ENCODE measurements at regions not wholly inside any gene's neighbourhood (a gene's known extent, or its start where the extent isn't known, plus 50 kb on each side); places are given as distances from the start of the nearest gene placed in this dataset.

- no peak for DNase-seq (ENCODE audit: extremely low spot score in 2 of 2)
- Histone ChIP-seq H3K36me3 (no peaks in the 10 kb centered on the region), H3K4me3 (no peak overlapping the region), H3K27me3 (no peaks in the 10 kb centered on the region), H3K9me3 (no peaks in the 10 kb centered on the region), H3K27ac (no peak overlapping the region), H3K4me1 (no peaks in the 10 kb centered on the region)
- no peak for TF ChIP-seq CTCF (IDR thresholded peaks at IDR 0.05)
- TF ChIP-seq POLR2AphosphoS5 (IDR thresholded peaks at IDR 0.05; ENCODE audit: insufficient read depth in 1 of 2, low read depth in 1 of 2) = no peak
- TF ChIP-seq POLR2A (IDR thresholded peaks at IDR 0.05) = no peak
- intact Hi-C loops (cut with DNase I) = no loop called here
Measured at GRCh38 chr6:65964261-65964660, 257.2 kb upstream of the EYS start.

- Histone ChIP-seq H3K27ac (no peak overlapping the region), H3K4me1 (no peaks in the 10 kb centered on the region), H3K36me3 (no peaks in the 10 kb centered on the region), H3K4me3 (no peak overlapping the region), H3K9me3 (no peaks in the 10 kb centered on the region), H3K27me3 (no peaks in the 10 kb centered on the region)
- DNase-seq (ENCODE audit: extremely low spot score in 2 of 2) = no peak
- TF ChIP-seq POLR2AphosphoS5 (IDR thresholded peaks at IDR 0.05; ENCODE audit: insufficient read depth in 1 of 2, low read depth in 1 of 2) = no peak
- TF ChIP-seq POLR2A (IDR thresholded peaks at IDR 0.05) = no peak
- TF ChIP-seq CTCF (IDR thresholded peaks at IDR 0.05) = no peak
- intact Hi-C loops (cut with DNase I) = no loop called here
Measured at GRCh38 chr6:65955034-65955433, 248.0 kb upstream of the EYS start.

GRCh38 chr6:65948062-65948461 is 241.0 kb upstream of the EYS start:
- no peak for DNase-seq (ENCODE audit: extremely low spot score in 2 of 2)
- Histone ChIP-seq H3K4me3 (no peak overlapping the region), H3K27ac (no peak overlapping the region), H3K27me3 (no peaks in the 10 kb centered on the region), H3K9me3 (no peaks in the 10 kb centered on the region), H3K4me1 (no peaks in the 10 kb centered on the region), H3K36me3 (no peaks in the 10 kb centered on the region)
- intact Hi-C loops (cut with DNase I) = no loop called here
- no peak for TF ChIP-seq CTCF (IDR thresholded peaks at IDR 0.05)
- TF ChIP-seq POLR2A (IDR thresholded peaks at IDR 0.05) = no peak

GRCh38 chr6:65943548-65943947 is 236.5 kb upstream of the EYS start:
- no peak for TF ChIP-seq POLR2AphosphoS5 (IDR thresholded peaks at IDR 0.05; ENCODE audit: insufficient read depth in 1 of 2, low read depth in 1 of 2)
- no peak for TF ChIP-seq POLR2A (IDR thresholded peaks at IDR 0.05)
- no peak for TF ChIP-seq CTCF (IDR thresholded peaks at IDR 0.05)
- Histone ChIP-seq H3K4me1 (no peaks in the 10 kb centered on the region), H3K36me3 (no peaks in the 10 kb centered on the region), H3K9me3 (no peaks in the 10 kb centered on the region), H3K27me3 (no peaks in the 10 kb centered on the region), H3K4me3 (no peak overlapping the region), H3K27ac (no peak overlapping the region)
- intact Hi-C loops (cut with DNase I) = no loop called here
- DNase-seq (ENCODE audit: extremely low spot score in 2 of 2) = no peak

GRCh38 chr6:65943051-65943450 is 236.0 kb upstream of the EYS start:
- Histone ChIP-seq H3K4me3 (no peak overlapping the region), H3K27me3 (no peaks in the 10 kb centered on the region), H3K27ac (no peak overlapping the region), H3K9me3 (no peaks in the 10 kb centered on the region), H3K4me1 (no peaks in the 10 kb centered on the region), H3K36me3 (no peaks in the 10 kb centered on the region)
- TF ChIP-seq CTCF (IDR thresholded peaks at IDR 0.05) (no peak), POLR2AphosphoS5 (IDR thresholded peaks at IDR 0.05; ENCODE audit: insufficient read depth in 1 of 2, low read depth in 1 of 2) (no peak), POLR2A (IDR thresholded peaks at IDR 0.05) (no peak)
- no peak for DNase-seq (ENCODE audit: extremely low spot score in 2 of 2)
- intact Hi-C loops (cut with DNase I) = no loop called here

All from vagina (tissue), 2 donors.